ENCODE measurements at regions not wholly inside any gene's neighbourhood (a gene's known extent, or its start where the extent isn't known, plus 50 kb on each side); places are given as distances from the start of the nearest gene placed in this dataset.
A peak's percentile ranks its signal among the peaks of the same experiment; 100 is the strongest.
"Not testable (repeated sequence)": the region's sequence is repeated elsewhere in the genome, so short reads cannot be mapped to it uniquely, and the experiment has no call there.

- H3K27me3 Mint-ChIP-seq: peaks cover 4% of the 10 kb centered on the region
- CTCF ChIA-PET: no interaction called here
These were observed 115.4 kb downstream of the MRPL57 start for GRCh38 chr13:21291840-21292239.

GRCh38 chr13:21296991-21297390 lies 120.5 kb downstream of the MRPL57 start:
- H3K36me3 Mint-ChIP-seq (ENCODE audit: low read depth); H3K9me3 Mint-ChIP-seq; H3K27me3 Mint-ChIP-seq; ATAC-seq (ENCODE audit: low read depth); DNase-seq: not testable (repeated sequence)
- Mint-ChIP-seq H3K4me1 (peaks cover 18% of the 10 kb centered on the region), H3K27ac (peak overlapping the region; percentile 77), H3K4me3 (peak overlapping the region; percentile 89)
- intact Hi-C loops (cut with micrococcal nuclease): loop anchor here (1.0 to 10.0 kb wide), 7 partner anchors 180 to 1432 kb away; partner anchors contain the start of genes EEF1AKMT1, FGF9, IFT88 and IL17D
- ChIA-PET CTCF (interaction anchor here (0.9 to 2.7 kb wide), 9 partner anchors 120 to 307 kb away, joined by 3 to 42 read pairs (median 3); partner anchors contain the start of genes MICU2, MRPL57, SKA3 and ZDHHC20), POLR2A (interaction anchor here (0.8 to 2.1 kb wide), 4 partner anchors 121 to 307 kb away, joined by 3 to 15 read pairs (median 8); partner anchors contain the start of genes MICU2, MRPL57, SKA3 and ZDHHC20)

More at GRCh38 chr13:21291840-21292239, 115.4 kb downstream of the MRPL57 start:
- intact Hi-C loops (cut with micrococcal nuclease): loop anchor here (10.0 kb wide), 3 partner anchors 383 to 1427 kb away; partner anchors contain the start of genes FGF9, IL17D and ZMYM5
- Mint-ChIP-seq H3K36me3 (ENCODE audit: low read depth) (no peaks in the 10 kb centered on the region), H3K9me3 (no peaks in the 10 kb centered on the region), H3K27ac (no peak overlapping the region), H3K4me1 (no peaks in the 10 kb centered on the region), H3K4me3 (no peak overlapping the region)
- ATAC-seq (ENCODE audit: low read depth) (no peak), DNase-seq (no peak)
- POLR2A ChIA-PET: no interaction called here
- no peak for TF ChIP-seq CTCF (IDR thresholded peaks at IDR 0.05)

- no peaks in the 10 kb centered on the region for H3K27me3 Mint-ChIP-seq
- ATAC-seq (ENCODE audit: low read depth) (no peak), DNase-seq (no peak)
- no peaks in the 10 kb centered on the region for H3K36me3 Mint-ChIP-seq (ENCODE audit: low read depth)
- H3K4me3 Mint-ChIP-seq: peak overlapping the region; percentile 89
- TF ChIP-seq CTCF (IDR thresholded peaks at IDR 0.05): peak; percentile 7
- no peaks in the 10 kb centered on the region for H3K9me3 Mint-ChIP-seq
- CTCF ChIA-PET: interaction anchor here (0.9 to 2.7 kb wide), 10 partner anchors 11 to 306 kb away, joined by 3 to 42 read pairs (median 4); partner anchors contain the start of genes MICU2, MRPL57, SKA3 and ZDHHC20
- POLR2A ChIA-PET: interaction anchor here (0.8 to 2.1 kb wide), 5 partner anchors 121 to 306 kb away, joined by 3 to 15 read pairs (median 4); partner anchors contain the start of genes MICU2, MRPL57, SKA3 and ZDHHC20
- peak overlapping the region; percentile 77 for H3K27ac Mint-ChIP-seq
- intact Hi-C loops (cut with micrococcal nuclease): loop anchor here (1.0 to 10.0 kb wide), 7 partner anchors 180 to 1433 kb away; partner anchors contain the start of genes EEF1AKMT1, FGF9, IFT88 and IL17D
- H3K4me1 Mint-ChIP-seq: peaks cover 18% of the 10 kb centered on the region
These were observed 121.0 kb downstream of the MRPL57 start for GRCh38 chr13:21297447-21297846.

- ChIA-PET CTCF (interaction anchor here (0.6 to 2.7 kb wide), 9 partner anchors 11 to 306 kb away, joined by 3 to 42 read pairs (median 4); partner anchors contain the start of genes MICU2, MRPL57, SKA3 and ZDHHC20), POLR2A (interaction anchor here (0.6 to 2.1 kb wide), 6 partner anchors 122 to 306 kb away, joined by 3 to 15 read pairs (median 7); partner anchors contain the start of genes MICU2, MRPL57, SKA3 and ZDHHC20)
- no peaks in the 10 kb centered on the region for H3K9me3 Mint-ChIP-seq
- H3K27ac Mint-ChIP-seq: peak overlapping the region; percentile 77
- ATAC-seq (ENCODE audit: low read depth): peak; percentile 97
- H3K36me3 Mint-ChIP-seq (ENCODE audit: low read depth): peaks cover 2% of the 10 kb centered on the region
- intact Hi-C loops (cut with micrococcal nuclease): loop anchor here (1.0 to 10.0 kb wide), 13 partner anchors 122 to 1433 kb away; partner anchors contain the start of genes EEF1AKMT1, FGF9, IFT88 and IL17D
- peak; percentile 84 for DNase-seq
- no peaks in the 10 kb centered on the region for H3K27me3 Mint-ChIP-seq
- no peak for TF ChIP-seq CTCF (IDR thresholded peaks at IDR 0.05)
- peaks cover 18% of the 10 kb centered on the region for H3K4me1 Mint-ChIP-seq
- H3K4me3 Mint-ChIP-seq: peak overlapping the region; percentile 89
These were observed 121.7 kb downstream of the MRPL57 start for GRCh38 chr13:21297914-21298831.

- intact Hi-C loops (cut with micrococcal nuclease): no loop called here
- Mint-ChIP-seq H3K4me1 (peaks cover under 1% of the 10 kb centered on the region), H3K4me3 (no peak overlapping the region), H3K9me3 (no peaks in the 10 kb centered on the region), H3K36me3 (ENCODE audit: low read depth) (peaks cover 10% of the 10 kb centered on the region), H3K27me3 (no peaks in the 10 kb centered on the region), H3K27ac (no peak overlapping the region)
- ATAC-seq (ENCODE audit: low read depth) (no peak), DNase-seq (no peak)
- no peak for TF ChIP-seq CTCF (IDR thresholded peaks at IDR 0.05)
- ChIA-PET POLR2A (no interaction called here), CTCF (no interaction called here)
These were observed 127.8 kb downstream of the MRPL57 start for GRCh38 chr13:21304256-21304655.

- H3K9me3 Mint-ChIP-seq; H3K27ac Mint-ChIP-seq; CTCF ChIA-PET; H3K27me3 Mint-ChIP-seq; H3K4me3 Mint-ChIP-seq; ATAC-seq (ENCODE audit: low read depth); DNase-seq; H3K4me1 Mint-ChIP-seq; POLR2A ChIA-PET; intact Hi-C loops (cut with micrococcal nuclease): not testable (repeated sequence)
- H3K36me3 Mint-ChIP-seq (ENCODE audit: low read depth): peaks cover 10% of the 10 kb centered on the region
These were observed 130.0 kb downstream of the MRPL57 start for GRCh38 chr13:21306300-21307073.

- CTCF ChIA-PET; H3K27ac Mint-ChIP-seq; H3K9me3 Mint-ChIP-seq; POLR2A ChIA-PET; H3K4me3 Mint-ChIP-seq; H3K27me3 Mint-ChIP-seq; DNase-seq; H3K4me1 Mint-ChIP-seq; ATAC-seq (ENCODE audit: low read depth); intact Hi-C loops (cut with micrococcal nuclease): not testable (repeated sequence)
- peaks cover 10% of the 10 kb centered on the region for H3K36me3 Mint-ChIP-seq (ENCODE audit: low read depth)
These were observed 130.7 kb downstream of the MRPL57 start for GRCh38 chr13:21307158-21307557.

All from activated B cell treated with CpG ODN at 0.5 μM for 24 hours (primary cell).